ENCODE measurements at regions not wholly inside any gene's neighbourhood (a gene's known extent, or its start where the extent isn't known, plus 50 kb on each side); places are given as distances from the start of the nearest gene placed in this dataset.

DNA sequence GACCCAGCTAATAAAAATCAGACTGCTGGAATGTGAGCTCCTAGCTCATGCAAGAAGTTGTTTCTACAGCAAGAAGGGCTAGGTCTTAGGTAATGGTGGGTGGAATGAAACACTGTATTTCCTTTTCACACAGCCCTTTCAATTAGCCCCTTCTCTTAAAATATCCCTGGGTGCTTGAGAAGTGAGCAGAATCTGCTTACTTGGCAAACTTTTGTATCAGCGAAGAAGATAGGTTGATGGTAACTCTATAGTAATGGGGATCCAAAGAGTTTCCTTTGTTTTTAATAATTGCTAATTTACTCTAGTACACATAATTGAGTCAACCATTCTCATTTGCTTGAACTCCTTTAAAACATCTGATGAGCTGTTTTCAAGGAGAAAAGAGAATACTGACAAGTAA lies 100.6 kb upstream of the FSCB start:
- TF ChIP-seq, protein P1, sequence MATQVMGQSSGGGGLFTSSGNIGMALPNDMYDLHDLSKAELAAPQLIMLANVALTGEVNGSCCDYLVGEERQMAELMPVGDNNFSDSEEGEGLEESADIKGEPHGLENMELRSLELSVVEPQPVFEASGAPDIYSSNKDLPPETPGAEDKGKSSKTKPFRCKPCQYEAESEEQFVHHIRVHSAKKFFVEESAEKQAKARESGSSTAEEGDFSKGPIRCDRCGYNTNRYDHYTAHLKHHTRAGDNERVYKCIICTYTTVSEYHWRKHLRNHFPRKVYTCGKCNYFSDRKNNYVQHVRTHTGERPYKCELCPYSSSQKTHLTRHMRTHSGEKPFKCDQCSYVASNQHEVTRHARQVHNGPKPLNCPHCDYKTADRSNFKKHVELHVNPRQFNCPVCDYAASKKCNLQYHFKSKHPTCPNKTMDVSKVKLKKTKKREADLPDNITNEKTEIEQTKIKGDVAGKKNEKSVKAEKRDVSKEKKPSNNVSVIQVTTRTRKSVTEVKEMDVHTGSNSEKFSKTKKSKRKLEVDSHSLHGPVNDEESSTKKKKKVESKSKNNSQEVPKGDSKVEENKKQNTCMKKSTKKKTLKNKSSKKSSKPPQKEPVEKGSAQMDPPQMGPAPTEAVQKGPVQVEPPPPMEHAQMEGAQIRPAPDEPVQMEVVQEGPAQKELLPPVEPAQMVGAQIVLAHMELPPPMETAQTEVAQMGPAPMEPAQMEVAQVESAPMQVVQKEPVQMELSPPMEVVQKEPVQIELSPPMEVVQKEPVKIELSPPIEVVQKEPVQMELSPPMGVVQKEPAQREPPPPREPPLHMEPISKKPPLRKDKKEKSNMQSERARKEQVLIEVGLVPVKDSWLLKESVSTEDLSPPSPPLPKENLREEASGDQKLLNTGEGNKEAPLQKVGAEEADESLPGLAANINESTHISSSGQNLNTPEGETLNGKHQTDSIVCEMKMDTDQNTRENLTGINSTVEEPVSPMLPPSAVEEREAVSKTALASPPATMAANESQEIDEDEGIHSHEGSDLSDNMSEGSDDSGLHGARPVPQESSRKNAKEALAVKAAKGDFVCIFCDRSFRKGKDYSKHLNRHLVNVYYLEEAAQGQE (IDR thresholded peaks at IDR 0.05) = no peak
- no peak for TF ChIP-seq POLR2A (IDR thresholded peaks at IDR 0.05; ENCODE audit: low read length)
- TF ChIP-seq, protein P2, sequence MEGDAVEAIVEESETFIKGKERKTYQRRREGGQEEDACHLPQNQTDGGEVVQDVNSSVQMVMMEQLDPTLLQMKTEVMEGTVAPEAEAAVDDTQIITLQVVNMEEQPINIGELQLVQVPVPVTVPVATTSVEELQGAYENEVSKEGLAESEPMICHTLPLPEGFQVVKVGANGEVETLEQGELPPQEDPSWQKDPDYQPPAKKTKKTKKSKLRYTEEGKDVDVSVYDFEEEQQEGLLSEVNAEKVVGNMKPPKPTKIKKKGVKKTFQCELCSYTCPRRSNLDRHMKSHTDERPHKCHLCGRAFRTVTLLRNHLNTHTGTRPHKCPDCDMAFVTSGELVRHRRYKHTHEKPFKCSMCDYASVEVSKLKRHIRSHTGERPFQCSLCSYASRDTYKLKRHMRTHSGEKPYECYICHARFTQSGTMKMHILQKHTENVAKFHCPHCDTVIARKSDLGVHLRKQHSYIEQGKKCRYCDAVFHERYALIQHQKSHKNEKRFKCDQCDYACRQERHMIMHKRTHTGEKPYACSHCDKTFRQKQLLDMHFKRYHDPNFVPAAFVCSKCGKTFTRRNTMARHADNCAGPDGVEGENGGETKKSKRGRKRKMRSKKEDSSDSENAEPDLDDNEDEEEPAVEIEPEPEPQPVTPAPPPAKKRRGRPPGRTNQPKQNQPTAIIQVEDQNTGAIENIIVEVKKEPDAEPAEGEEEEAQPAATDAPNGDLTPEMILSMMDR (IDR thresholded peaks at IDR 0.05) = no peak
- no peak for TF ChIP-seq CEBPB (IDR thresholded peaks at IDR 0.05)
